Spleen (tissue), 7 donors: ENCODE measurements at regions not wholly inside any gene's neighbourhood (a gene's known extent, or its start where the extent isn't known, plus 50 kb on each side); places are given as distances from the start of the nearest gene placed in this dataset.

ENCODE experiments used
- POLR2A ChIP-seq, 3 donors: fragments of 450-650 bp; IDR thresholded peaks; one replicate each; pipeline ENCODE4 v1.5.1; 2017; ENCODE audit warnings: antibody characterized with exemption in 3 of 3, mild to moderate bottlenecking in 1 of 3
- POLR2AphosphoS5 ChIP-seq, 3 donors: sonication (generic); formaldehyde crosslinking; IDR thresholded peaks; one replicate each; pipeline ENCODE4 v1.5.1; 2017; ENCODE audit warnings: antibody characterized with exemption in 3 of 3
- TF ChIP-seq, protein P1 (sequence below), 11 experiments: fragments of 200-600 bp in 7 of 11; fragments of 450-650 bp in 4 of 11; sonication (generic) in 4 of 11; IDR thresholded peaks in 8 of 11; conservative IDR thresholded peaks in 3 of 11; 1 replicate in 7 of 11; 2 replicates in 4 of 11; pipeline versions ENCODE4 v1.4.0 to v1.8.0; 2016 to 2021; ENCODE audit warnings: antibody characterized with exemption in 11 of 11, inconsistent platforms in 4 of 11, mild to moderate bottlenecking in 1 of 11
- donor health status: DM: no; HTN: no; CAD: no; lungs with moderate emphysema.
- donor health status: DM: no; HTN: no; CAD: no.
- donor health status: DM: no; HTN: no; CAD: no.

GRCh38 chr14:89688507-89689211 lies 265.9 kb downstream of the EFCAB11 start:
- TF ChIP-seq, protein P1, sequence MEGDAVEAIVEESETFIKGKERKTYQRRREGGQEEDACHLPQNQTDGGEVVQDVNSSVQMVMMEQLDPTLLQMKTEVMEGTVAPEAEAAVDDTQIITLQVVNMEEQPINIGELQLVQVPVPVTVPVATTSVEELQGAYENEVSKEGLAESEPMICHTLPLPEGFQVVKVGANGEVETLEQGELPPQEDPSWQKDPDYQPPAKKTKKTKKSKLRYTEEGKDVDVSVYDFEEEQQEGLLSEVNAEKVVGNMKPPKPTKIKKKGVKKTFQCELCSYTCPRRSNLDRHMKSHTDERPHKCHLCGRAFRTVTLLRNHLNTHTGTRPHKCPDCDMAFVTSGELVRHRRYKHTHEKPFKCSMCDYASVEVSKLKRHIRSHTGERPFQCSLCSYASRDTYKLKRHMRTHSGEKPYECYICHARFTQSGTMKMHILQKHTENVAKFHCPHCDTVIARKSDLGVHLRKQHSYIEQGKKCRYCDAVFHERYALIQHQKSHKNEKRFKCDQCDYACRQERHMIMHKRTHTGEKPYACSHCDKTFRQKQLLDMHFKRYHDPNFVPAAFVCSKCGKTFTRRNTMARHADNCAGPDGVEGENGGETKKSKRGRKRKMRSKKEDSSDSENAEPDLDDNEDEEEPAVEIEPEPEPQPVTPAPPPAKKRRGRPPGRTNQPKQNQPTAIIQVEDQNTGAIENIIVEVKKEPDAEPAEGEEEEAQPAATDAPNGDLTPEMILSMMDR (IDR thresholded peaks at IDR 0.05 in 8 of 11, conservative IDR thresholded peaks at IDR 0.05 in 3 of 11) = no peak
- TF ChIP-seq POLR2AphosphoS5 (IDR thresholded peaks at IDR 0.05) (no peak), POLR2A (IDR thresholded peaks at IDR 0.05) (no peak)
